OCI-LY7 (cell line): ENCODE measurements at regions not wholly inside any gene's neighbourhood (a gene's known extent, or its start where the extent isn't known, plus 50 kb on each side); places are given as distances from the start of the nearest gene placed in this dataset.

ENCODE experiments used
- BruUV-seq: library from RNA; stranded (reverse); fragments of 400-500 nt; replicated peaks from 2 replicates; lab custom pipeline; 2021; lab: Mats Ljungman, UMichigan
- CTCF ChIA-PET: fragments of 300-600 bp; sonication (Branson Sonifier 250); formaldehyde crosslinking; loops from one replicate; lab custom pipeline; 2022; ENCODE audit warnings: antibody characterized with exemption; ENCODE audit not compliant: unreplicated experiment; lab: Charles Lee
- POLR2A ChIA-PET: fragments of 300-600 bp; sonication (Branson Sonifier 250); formaldehyde crosslinking; loops from one replicate; lab custom pipeline; 2022; ENCODE audit warnings: antibody characterized with exemption; lab: Charles Lee
- DNase-seq: peaks from one replicate; pipeline ENCODE4 v3.0.0-alpha.2; 2015; ENCODE audit warnings: low spot score
- H2AFZ ChIP-seq: fragments of 200-600 bp; sonication (generic), shearing (Covaris generic); 2 replicates; pipeline ENCODE4 v1.6.1; 2014; ENCODE audit warnings: mild to moderate bottlenecking, antibody characterized with exemption, low read length, moderate library complexity
- H3K27ac ChIP-seq: fragments of 200-600 bp; sonication (generic); 2 replicates; pipeline ENCODE4 v1.5.1; 2014; ENCODE audit warnings: mixed run types, low read depth, mild to moderate bottlenecking, moderate library complexity, low read length, inconsistent platforms; ENCODE audit not compliant: poor library complexity, severe bottlenecking
- H3K36me3 ChIP-seq: fragments of 200-600 bp; sonication (generic); 2 replicates; pipeline ENCODE4 v1.6.1; 2014; ENCODE audit warnings: mild to moderate bottlenecking, antibody characterized with exemption, low read length, moderate library complexity, mixed read lengths; ENCODE audit not compliant: insufficient read depth
- H3K4me1 ChIP-seq: fragments of 200-600 bp; sonication (generic); 2 replicates; pipeline ENCODE4 v1.5.1; 2014; ENCODE audit warnings: mild to moderate bottlenecking, low read length; ENCODE audit not compliant: insufficient read depth, poor library complexity, severe bottlenecking
- H3K4me2 ChIP-seq: fragments of 200-600 bp; sonication (generic); 2 replicates; pipeline ENCODE4 v1.6.1; 2014; ENCODE audit warnings: mild to moderate bottlenecking, low read length
- H3K4me3 ChIP-seq: fragments of 200-600 bp; sonication (generic); 2 replicates; pipeline ENCODE4 v1.5.1; 2014; ENCODE audit warnings: mild to moderate bottlenecking, low read depth, low read length; ENCODE audit not compliant: poor library complexity, severe bottlenecking
- H3K79me2 ChIP-seq: fragments of 200-600 bp; sonication (generic); 2 replicates; pipeline ENCODE4 v1.6.1; 2016; ENCODE audit warnings: low read depth, mild to moderate bottlenecking, low read length, moderate library complexity, mixed read lengths; ENCODE audit not compliant: insufficient read depth
- H3K9me2 ChIP-seq: fragments of 200-600 bp; sonication (generic); 2 replicates; pipeline ENCODE4 v1.6.1; 2016; ENCODE audit warnings: mild to moderate bottlenecking, low read length, mixed read lengths; ENCODE audit not compliant: insufficient read depth
- H3K9me3 ChIP-seq: fragments of 200-600 bp; sonication (generic); 2 replicates; pipeline ENCODE4 v1.6.1; 2014; ENCODE audit warnings: mild to moderate bottlenecking, mixed run types, low read length, mixed read lengths
- H4K20me1 ChIP-seq: fragments of 200-600 bp; sonication (generic); 2 replicates; pipeline ENCODE4 v1.6.1; 2014; ENCODE audit warnings: mild to moderate bottlenecking, antibody characterized with exemption, low read length, moderate library complexity, mixed read lengths; ENCODE audit not compliant: insufficient read depth
- CTCF ChIP-seq: fragments of 200-600 bp; sonication (generic); conservative IDR thresholded peaks from 2 replicates; pipeline ENCODE4 v1.5.1; 2014; ENCODE audit warnings: mild to moderate bottlenecking, antibody characterized with exemption, low read length, moderate library complexity, mixed read lengths
- EZH2phosphoT487 ChIP-seq: fragments of 200-600 bp; sonication (generic); IDR thresholded peaks from 2 replicates; pipeline ENCODE4 v1.6.1; 2018; ENCODE audit warnings: low read depth, borderline replicate concordance, mild to moderate bottlenecking, mixed run types, antibody characterized with exemption, low read length, moderate library complexity, mixed read lengths
- intact Hi-C: fragments of 100-400 bp; cut with micrococcal nuclease; formaldehyde crosslinking; loops from one replicate; pipeline ENCODE4 v1.10.0; 2022; ENCODE audit not compliant: unreplicated experiment

- Histone ChIP-seq H3K27ac (no peak overlapping the region), H3K4me1 (no peaks in the 10 kb centered on the region), H3K4me2 (no peak overlapping the region), H3K4me3 (no peak overlapping the region), H3K9me3 (no peaks in the 10 kb centered on the region), H4K20me1 (no peaks in the 10 kb centered on the region), H2AFZ (no peak overlapping the region), H3K9me2 (no peaks in the 10 kb centered on the region), H3K79me2 (no peaks in the 10 kb centered on the region), H3K36me3 (no peaks in the 10 kb centered on the region)
- CTCF ChIA-PET: no interaction called here
- POLR2A ChIA-PET: no interaction called here
- no peak for TF ChIP-seq CTCF
- no peak for TF ChIP-seq EZH2phosphoT487
- intact Hi-C loops: no loop called here
- no peak for DNase-seq
- BruUV-seq: no TSS peak
Measured at GRCh38 chr20:39210341-39211036, 248.3 kb downstream of the DHX35 start.

GRCh38 chr20:39206899-39207564, 244.9 kb downstream of the DHX35 start:
- Histone ChIP-seq H4K20me1 (no peaks in the 10 kb centered on the region), H3K4me2 (no peak overlapping the region), H3K9me2 (0 out of 2 replicates have a peak, but pooled peaks cover 3% of the 10 kb centered on the region), H3K36me3 (no peaks in the 10 kb centered on the region), H3K4me3 (no peak overlapping the region), H3K79me2 (no peaks in the 10 kb centered on the region), H3K4me1 (no peaks in the 10 kb centered on the region), H3K9me3 (no peaks in the 10 kb centered on the region), H2AFZ (no peak overlapping the region), H3K27ac (no peak overlapping the region)
- no peak for TF ChIP-seq EZH2phosphoT487
- TF ChIP-seq CTCF: no peak
- DNase-seq: no peak
- intact Hi-C loops: no loop called here
- ChIA-PET CTCF (no interaction called here), POLR2A (no interaction called here)
- BruUV-seq: no TSS peak

DNA sequence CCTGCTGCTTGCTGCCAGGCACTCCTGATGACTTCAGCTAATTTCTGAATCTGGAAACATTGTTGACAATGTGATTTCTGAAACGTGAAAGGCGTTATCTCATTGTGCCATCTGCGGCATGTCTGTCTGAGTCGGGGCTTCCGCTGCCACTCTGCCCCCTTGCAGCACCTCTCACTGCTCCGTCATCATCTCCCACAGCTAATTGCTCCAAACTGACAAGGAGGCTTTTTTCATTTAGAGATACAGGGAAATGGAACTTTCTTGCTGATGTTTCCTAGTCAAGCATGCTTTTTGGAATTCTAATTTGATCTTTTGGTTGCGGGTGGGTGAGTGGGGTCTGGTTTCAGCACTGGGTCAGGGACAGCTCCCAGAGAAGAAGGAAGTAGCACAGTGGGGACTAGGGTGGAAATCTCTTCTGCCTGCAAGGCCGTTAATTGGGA, 233.5 kb downstream of the DHX35 start:
- H3K4me2 ChIP-seq: no peak overlapping the region
- BruUV-seq: no TSS peak
- H3K27ac ChIP-seq: no peak overlapping the region
- no peaks in the 10 kb centered on the region for H3K9me2 ChIP-seq
- no peak overlapping the region for H2AFZ ChIP-seq
- POLR2A ChIA-PET: interaction anchor here (0.7 kb wide), 1 partner anchor 737 kb away, joined by 6 read pairs; no protein-coding TSS in a partner anchor
- H3K36me3 ChIP-seq: no peaks in the 10 kb centered on the region
- H3K4me3 ChIP-seq: no peak overlapping the region
- H3K9me3 ChIP-seq: no peaks in the 10 kb centered on the region
- intact Hi-C loops: no loop called here
- no peaks in the 10 kb centered on the region for H4K20me1 ChIP-seq
- TF ChIP-seq CTCF (no peak), EZH2phosphoT487 (no peak)
- no peaks in the 10 kb centered on the region for H3K4me1 ChIP-seq
- CTCF ChIA-PET: no interaction called here
- no peaks in the 10 kb centered on the region for H3K79me2 ChIP-seq
- DNase-seq: no peak
